EL (cell line): ENCODE measurements at regions not wholly inside any gene's neighbourhood (a gene's known extent, or its start where the extent isn't known, plus 50 kb on each side); places are given as distances from the start of the nearest gene placed in this dataset.
A peak's percentile ranks its signal among the peaks of the same experiment; 100 is the strongest.
"Not testable (repeated sequence)": the region's sequence is repeated elsewhere in the genome, so short reads cannot be mapped to it uniquely, and the experiment has no call there.

ENCODE experiments used
- DNase-seq: peaks from one replicate; pipeline ENCODE4 v3.0.0-alpha.2; 2016

- no peak for DNase-seq
Observed at GRCh38 chrX:113892401-113892800, 691.5 kb upstream of the HTR2C start.

- DNase-seq: no peak
Observed at GRCh38 chrX:113873056-113873455, 710.8 kb upstream of the HTR2C start.

- DNase-seq: no peak
Observed at GRCh38 chrX:113868711-113869110, 715.2 kb upstream of the HTR2C start.

GRCh38 chrX:113868177-113868576, 715.7 kb upstream of the HTR2C start:
- no peak for DNase-seq

- DNase-seq: no peak
Observed at GRCh38 chrX:113849408-113849807, 734.5 kb upstream of the HTR2C start.

GRCh38 chrX:113833096-113834055, 750.5 kb upstream of the HTR2C start:
- DNase-seq: no peak

- DNase-seq: no peak
Observed at GRCh38 chrX:113828470-113828869, 755.4 kb upstream of the HTR2C start.

- no peak for DNase-seq
Observed at GRCh38 chrX:113818346-113818745, 765.5 kb upstream of the HTR2C start.

GRCh38 chrX:113804819-113805218, 779.1 kb upstream of the HTR2C start:
- DNase-seq: no peak

GRCh38 chrX:113804291-113804690, 779.6 kb upstream of the HTR2C start:
- no peak for DNase-seq

GRCh38 chrX:113802837-113803236, 781.0 kb upstream of the HTR2C start:
- DNase-seq: no peak

GRCh38 chrX:113800955-113801354, 782.9 kb upstream of the HTR2C start:
- DNase-seq: no peak

- DNase-seq: no peak
Observed at GRCh38 chrX:113793563-113793962, 790.3 kb upstream of the HTR2C start.

- DNase-seq: no peak
Observed at GRCh38 chrX:113790987-113791386, 792.9 kb upstream of the HTR2C start.

- not testable (repeated sequence) for DNase-seq
Observed at GRCh38 chrX:113784754-113785153, 799.1 kb upstream of the HTR2C start.

- no peak for DNase-seq
Observed at GRCh38 chrX:113770806-113771205, 813.1 kb upstream of the HTR2C start.

- DNase-seq: no peak
Observed at GRCh38 chrX:113770071-113770470, 813.8 kb upstream of the HTR2C start.

GRCh38 chrX:113759422-113759821, 824.5 kb upstream of the HTR2C start:
- no peak for DNase-seq

GRCh38 chrX:113747274-113747973, 836.5 kb upstream of the HTR2C start:
- DNase-seq: no peak

- no peak for DNase-seq
Observed at GRCh38 chrX:113743069-113743468, 840.8 kb upstream of the HTR2C start.

GRCh38 chrX:113741744-113742143, 842.1 kb upstream of the HTR2C start:
- DNase-seq: peak; percentile 1

GRCh38 chrX:113728937-113729336, 854.9 kb upstream of the HTR2C start:
- DNase-seq: no peak

GRCh38 chrX:113726898-113727297, 857.0 kb upstream of the HTR2C start:
- no peak for DNase-seq

GRCh38 chrX:113726466-113726865, 857.4 kb upstream of the HTR2C start:
- no peak for DNase-seq
